ENCODE measurements at regions not wholly inside any gene's neighbourhood (a gene's known extent, or its start where the extent isn't known, plus 50 kb on each side); places are given as distances from the start of the nearest gene placed in this dataset.

DNA sequence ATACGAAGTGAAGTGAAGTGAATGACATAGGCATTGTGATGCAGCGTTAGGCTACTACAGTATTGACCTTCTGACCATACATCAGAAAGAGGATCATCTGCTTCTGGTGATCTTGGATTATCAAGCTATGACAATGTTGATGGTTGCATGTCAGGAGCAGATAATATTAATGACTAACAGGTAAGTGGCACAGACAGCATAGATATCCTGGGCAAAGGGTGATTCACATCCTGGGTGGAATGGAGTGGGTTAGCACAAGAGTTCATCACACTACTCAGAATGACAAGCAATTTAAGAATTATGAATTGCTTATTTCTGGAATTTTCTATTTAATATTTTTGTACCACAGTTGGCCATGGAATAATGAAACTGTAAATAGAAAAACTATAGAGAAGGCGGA lies 397.9 kb upstream of the ATP2B1 start:
- DNase-seq (ENCODE audit: low read depth in 4 of 4, low spot score in 3 of 4) = no peak

DNA sequence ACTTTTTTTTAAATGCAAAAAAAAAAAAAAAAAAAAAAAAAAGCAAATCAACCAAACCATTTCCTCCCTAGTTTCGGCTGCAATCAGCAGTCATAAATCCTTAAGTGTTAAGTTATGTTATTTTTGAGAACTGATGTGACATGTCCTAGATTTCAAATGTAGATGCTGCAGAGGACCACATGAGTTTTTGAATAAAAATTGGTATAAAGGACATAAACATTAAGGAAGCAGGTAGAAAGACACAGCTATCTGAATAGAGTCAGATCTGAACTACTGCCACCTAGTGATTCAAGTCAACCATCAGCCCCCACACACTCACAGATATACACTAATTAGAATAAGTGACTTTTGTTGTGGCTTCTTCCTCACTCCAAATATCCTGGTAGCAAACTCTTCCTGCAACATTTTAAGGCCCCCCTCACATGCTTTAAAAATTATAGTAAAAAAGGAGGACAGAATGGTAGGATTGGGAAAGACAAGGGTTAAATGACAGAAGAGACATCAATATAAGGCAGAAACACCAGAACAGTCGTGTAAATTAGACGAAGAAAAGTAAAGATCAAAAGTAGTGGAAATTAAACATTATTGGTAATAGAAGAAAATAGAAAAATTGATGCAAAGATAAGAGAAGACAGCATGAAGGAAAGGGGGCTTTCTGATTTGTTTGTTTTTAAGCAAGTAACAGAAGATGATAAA lies 394.5 kb upstream of the ATP2B1 start:
- DNase-seq (ENCODE audit: low read depth in 4 of 4, low spot score in 3 of 4) = no peak

DNA sequence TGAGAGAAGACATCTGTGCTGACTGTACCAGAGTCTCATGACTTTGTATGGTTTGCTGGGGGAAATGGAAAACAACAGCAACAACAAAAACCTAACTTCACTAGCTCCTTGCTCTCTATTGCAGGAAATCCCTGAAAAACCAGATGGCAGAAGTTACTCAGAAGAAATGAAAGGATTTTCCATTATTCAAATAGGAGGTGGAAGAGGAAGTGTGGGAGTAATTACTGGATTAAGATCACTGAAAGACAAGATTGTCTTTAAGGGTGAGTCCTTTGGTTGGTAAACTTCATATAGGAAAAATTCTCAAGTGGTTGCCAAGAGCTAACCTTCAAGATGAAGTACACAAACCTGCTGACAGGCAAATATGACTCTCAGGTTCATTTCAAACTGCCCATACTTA lies 391.9 kb upstream of the ATP2B1 start:
- no peak for DNase-seq (ENCODE audit: low read depth in 4 of 4, low spot score in 3 of 4)

DNA sequence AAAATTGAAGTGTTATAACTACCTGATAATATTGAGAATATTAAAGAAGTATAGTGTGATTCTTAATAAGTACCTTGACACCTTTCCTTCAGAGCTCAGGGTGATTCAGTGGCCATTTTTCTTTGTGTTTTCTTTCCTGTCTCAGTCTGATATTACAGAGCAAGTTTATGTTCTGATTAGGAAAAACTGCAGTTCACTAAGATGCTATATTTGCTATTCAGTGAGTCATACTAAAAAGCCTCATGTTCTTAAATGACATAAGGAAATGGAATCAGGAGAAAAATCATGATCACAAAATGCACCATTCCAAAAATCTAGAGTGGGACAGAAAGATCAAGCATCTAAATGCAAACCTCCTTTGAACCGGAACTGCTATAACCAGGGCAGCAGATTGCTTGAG lies 390.6 kb upstream of the ATP2B1 start:
- DNase-seq (ENCODE audit: low read depth in 4 of 4, low spot score in 3 of 4) = no peak

DNA sequence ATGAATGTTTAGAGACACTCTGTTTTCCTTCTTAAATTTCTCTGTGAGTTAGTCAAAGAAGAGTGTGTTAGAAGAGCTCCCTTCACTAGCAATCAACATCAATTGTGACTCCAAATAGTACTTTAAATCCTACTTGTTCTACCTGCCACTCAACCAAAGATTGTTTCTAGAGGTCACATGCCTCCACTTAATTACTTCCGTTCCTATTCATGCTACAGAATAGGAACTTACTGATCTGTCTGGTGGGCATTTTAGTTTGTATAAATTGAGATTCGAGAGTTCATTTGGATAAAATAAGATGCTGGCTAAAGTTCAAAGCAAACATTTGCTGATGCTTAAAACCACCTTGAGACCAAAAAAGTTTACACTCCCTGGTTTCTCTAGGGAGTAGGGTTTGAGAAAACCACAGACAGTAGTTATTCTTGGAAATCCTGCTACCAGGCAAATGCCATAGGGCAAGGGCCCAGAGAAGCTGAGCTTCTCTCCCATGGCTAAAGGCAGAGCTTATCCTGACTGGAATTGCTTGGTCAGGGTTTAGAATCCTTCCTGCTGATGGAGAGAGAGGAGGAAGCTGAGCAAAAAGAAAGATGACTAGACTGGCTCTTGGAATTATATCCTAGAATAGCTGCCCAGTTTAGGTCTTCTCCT lies 389.6 kb upstream of the ATP2B1 start:
- no peak for DNase-seq (ENCODE audit: low read depth in 4 of 4, low spot score in 3 of 4)

DNA sequence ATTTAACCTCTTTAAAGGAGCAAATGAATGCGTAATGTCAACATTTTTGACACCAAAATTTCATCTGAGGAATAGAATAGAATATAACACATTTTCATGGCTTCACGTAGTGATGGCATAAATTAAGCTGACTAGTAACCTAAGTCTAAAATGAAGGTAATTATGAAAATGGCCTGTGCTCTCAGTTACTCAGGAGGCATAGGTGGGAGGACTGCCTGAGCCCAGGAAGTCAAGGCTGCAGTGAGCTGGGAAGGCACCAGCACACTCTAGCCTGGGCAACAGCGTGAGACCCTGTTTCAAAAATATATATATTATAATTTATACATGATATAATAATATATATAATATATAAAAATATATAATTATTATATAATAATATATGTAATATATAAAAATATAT lies 383.2 kb upstream of the ATP2B1 start:
- no peak for DNase-seq (ENCODE audit: low read depth in 4 of 4, low spot score in 3 of 4)

DNA sequence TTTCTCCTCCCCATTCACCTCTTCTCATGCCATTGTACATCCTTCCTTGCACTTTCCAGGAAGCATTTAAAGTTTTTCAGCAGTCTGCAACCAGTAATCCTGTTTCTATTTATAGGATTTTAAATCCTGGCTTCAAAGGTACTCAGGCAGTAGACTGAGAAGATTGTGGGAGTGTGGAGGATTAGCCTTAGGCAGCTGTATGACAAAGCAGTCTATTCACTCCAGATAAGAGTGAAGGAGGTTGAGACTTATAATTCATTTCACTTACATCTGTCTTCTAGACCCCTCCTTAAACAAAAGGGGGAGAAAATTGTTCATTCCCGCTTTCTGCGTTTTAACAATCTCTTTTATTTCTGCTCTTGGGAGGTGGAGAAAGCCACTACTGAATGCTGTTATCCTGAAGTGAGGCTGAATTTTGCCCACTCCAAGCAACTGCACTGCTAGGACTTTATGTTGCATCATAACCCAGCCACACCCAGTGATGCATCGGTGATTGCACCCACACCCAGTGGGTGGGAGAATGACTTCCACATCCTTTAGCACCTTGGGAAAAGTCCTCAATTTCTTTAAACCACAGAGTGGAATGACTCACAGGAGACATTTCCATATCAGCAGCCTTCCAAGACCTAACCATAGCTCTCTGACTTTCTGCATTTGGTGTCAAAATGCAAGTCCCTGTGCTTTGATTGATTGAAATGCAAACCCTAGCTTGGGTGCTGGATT lies 382.5 kb upstream of the ATP2B1 start:
- DNase-seq (ENCODE audit: low read depth in 4 of 4, low spot score in 3 of 4) = no peak

DNA sequence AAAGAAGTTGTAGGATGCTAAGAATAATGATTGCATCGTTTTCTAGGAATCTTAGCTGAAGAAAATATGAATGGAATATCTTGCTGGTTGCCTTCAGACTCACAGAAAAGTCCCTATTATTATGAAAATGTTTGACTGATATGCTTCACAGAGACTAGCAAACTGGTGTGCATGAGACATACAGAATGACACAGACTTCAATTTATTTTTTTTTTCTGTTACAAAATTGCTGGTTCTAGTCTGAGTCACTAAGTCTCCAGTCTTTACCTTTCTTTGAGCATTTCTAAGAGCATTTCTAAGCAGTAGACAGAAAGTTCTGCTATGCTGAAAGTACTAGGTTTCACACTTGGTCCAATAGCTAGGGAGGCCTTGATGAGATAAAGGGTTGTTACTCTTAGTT lies 377.6 kb upstream of the ATP2B1 start:
- no peak for DNase-seq (ENCODE audit: low read depth in 4 of 4, low spot score in 3 of 4)

DNA sequence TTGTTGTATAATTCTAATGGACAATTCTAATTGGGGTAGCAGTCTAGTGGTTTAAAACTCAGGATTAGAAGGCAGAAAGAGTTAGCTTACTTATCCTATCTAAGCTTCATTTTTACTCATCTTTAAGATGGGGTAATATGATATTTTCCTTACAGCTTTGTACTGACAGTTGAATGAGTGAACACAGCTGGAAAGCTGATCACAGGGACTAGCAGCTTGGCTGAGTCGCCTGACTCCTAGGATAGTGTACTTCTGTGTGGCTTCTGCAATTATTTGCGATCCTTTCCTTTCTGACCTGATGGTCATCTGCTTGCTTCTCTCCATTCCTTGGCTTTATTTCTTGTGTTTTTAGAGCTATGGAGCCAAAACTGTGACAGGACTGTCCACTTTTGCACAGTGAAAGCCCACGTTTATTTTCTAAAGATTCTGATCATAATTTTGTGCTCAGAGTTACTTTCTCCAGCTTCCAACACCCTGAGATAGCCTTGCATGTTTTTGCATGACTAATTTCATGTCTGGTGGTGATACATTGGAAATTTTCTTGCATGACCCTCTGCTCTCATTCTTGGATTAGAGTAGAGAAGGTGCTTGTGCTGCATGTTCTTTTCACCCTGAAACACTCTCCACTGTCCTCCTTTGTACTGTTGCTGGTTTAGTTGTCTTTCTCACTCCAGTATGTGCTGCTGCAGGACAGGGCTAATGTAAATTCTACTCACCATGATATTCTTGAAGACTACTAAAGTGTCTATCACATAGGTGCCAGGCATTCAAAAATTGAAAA lies 377.0 kb upstream of the ATP2B1 start:
- no peak for DNase-seq (ENCODE audit: low read depth in 4 of 4, low spot score in 3 of 4)

DNA sequence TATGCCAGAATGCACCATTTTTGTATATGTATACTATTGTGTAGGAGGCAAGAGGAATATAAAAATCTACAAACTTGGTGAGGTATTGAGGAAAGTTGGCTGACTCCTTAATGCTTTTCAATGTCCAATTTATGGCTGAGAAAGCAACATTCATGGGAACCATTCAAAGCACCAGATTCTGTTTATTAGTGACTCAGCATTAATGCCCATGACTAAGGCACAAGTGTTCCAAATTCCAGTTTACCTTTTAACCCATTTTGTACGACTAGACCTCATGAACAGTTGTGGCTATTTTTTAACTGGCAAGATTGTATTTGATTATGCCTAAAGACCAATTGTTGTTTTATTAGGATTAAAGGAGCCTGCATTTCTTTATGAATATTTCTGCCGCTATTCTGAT lies 375.4 kb upstream of the ATP2B1 start:
- DNase-seq (ENCODE audit: low read depth in 4 of 4, low spot score in 3 of 4) = no peak

DNA sequence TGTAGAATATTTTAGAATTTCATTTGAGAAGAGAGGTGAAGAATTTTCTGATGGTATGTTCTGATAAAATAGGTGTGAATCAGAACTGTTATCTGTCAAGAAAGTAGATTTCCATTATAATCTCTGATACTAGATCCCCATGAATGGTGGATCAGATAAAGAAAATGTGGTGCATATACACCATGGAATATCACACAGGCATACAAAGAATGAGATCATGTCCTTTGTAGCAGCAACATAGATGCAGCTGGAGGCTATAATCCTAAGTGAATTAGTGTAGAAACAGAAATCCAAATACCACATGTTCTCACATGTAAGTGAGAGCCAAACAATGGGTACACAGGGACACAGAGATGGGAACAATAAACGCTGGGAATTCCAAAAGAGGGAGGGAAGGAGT lies 372.0 kb upstream of the ATP2B1 start:
- no peak for DNase-seq (ENCODE audit: low read depth in 4 of 4, low spot score in 3 of 4)

DNA sequence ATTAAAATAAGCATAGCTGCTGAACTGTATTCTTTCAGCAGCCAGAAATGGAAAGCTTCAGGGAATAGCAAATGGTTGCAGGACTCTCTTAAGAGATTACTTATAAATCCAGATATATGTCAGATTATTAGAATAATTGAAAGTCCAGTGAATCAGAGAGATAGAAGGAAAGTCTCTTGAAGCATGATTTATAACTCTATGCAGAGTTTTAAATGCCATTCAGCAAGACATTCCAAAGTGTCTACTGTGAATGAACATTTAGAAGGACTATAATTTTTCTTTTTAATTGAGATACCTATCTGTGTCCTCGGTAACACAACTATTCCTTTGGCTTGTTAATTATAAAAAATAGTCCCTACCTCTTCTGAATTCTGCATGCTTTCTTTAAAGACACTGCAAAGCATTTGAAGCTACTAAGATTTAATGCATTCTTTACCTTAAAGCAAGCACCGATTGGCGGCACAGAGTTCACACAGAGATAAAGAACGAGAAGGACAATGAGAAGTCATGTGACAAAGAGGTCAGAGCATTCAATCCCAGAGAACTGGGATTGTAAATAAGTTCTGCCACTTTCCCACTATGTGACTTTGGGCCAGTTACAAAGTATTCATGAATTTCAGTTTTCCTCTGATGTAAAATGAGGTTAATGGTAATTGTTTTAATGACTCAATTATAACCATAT lies 371.0 kb upstream of the ATP2B1 start:
- DNase-seq (ENCODE audit: low read depth in 4 of 4, low spot score in 3 of 4) = no peak

DNA sequence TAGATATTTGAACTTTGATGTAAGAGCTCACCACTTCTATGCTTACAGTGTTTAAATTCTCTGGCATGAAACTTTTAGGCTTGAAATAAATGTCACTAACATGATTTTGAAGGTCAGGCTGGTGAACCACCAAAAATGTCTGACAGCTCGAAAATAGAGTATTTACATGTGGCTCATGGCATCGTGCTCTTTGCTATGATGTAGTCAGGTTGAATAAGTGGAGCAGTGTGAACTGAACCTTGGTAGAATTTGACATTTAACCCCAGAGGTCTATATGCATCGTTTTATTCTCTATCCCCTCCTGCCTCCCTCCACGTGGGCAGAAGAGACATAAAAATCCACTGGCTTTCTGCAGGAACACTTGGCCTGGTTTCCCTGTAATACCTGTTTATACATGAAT lies 369.7 kb upstream of the ATP2B1 start:
- no peak for DNase-seq (ENCODE audit: low read depth in 4 of 4, low spot score in 3 of 4)

DNA sequence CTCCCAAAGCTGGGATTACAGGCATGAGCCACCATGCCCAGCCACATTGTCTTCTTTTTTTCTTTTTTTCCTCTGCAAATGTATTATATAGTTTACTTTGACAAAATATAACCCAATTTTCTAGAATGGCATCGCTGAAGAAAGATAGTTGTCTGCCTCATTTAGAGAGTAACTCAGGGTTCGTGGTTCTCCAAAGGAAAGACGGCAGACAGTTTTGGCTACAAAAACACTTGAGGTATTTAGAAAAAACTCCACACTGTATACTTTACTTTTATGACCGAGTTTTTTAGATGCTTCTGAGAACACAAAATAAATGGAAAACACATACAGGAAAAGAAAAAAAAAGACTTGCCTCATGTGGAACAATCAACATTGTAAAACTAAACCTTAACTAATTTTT lies 369.1 kb upstream of the ATP2B1 start:
- DNase-seq (ENCODE audit: low read depth in 4 of 4, low spot score in 3 of 4) = no peak

DNA sequence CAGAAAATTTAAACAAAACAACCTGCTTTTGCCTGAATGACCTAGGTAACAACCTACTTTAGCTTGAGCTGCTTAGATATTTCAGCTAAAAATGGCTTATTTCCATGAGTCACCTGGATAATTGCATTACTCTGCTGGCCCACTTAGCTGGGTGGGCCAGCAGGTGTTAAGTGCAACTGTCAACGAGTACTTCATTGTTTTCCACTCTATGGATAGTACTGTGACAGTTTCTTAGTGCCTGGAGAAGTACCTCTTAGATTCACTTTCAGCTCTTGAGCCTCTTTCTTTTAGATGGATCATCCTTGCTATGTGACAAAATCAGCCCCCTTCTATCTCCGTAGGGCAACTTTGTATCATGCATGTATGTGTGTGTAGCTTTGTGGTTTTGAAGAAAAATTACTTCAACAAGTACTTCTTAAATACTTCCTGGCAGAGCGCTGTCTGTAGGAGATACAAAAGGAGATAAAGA lies 368.2 kb upstream of the ATP2B1 start:
- DNase-seq (ENCODE audit: low read depth in 4 of 4, low spot score in 3 of 4) = no peak

DNA sequence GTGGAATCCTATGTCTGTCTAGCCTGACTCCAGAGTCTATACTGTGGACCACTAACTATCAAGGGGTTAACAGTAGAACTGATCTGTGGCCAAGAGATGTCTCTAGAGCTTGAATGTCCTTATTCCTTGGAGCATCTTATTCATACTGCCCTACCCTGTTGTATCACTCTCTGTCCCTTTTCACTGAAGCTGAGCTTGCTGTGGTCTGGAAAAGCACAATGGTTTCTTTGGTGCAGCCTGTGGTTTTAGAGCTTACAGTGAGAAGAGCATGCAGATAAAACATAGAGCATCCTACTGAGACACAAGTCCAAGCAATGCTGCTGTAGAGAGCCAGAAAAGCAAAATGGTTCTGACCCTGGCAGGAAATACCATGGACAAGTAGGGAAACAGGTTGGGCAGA lies 367.0 kb upstream of the ATP2B1 start:
- no peak for DNase-seq (ENCODE audit: low read depth in 4 of 4, low spot score in 3 of 4)

DNA sequence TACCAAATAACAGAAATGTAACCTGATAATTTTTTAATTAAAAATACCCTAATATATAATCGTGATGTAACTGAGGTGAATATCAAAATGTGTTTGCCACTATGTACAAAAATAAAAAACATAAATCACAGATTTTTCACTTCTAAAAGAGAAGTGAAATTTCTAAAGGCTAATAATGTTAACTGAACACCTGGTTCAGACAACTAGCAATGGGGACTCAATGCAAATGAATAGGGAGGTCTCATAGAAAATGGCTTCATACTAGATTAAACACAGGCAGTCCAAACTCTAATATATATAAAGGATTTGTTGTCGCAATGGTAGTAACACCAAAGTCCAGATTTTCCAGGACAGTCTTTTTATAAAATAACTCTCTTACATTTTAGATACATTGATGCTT lies 365.4 kb upstream of the ATP2B1 start:
- DNase-seq (ENCODE audit: low read depth in 4 of 4, low spot score in 3 of 4) = no peak

DNA sequence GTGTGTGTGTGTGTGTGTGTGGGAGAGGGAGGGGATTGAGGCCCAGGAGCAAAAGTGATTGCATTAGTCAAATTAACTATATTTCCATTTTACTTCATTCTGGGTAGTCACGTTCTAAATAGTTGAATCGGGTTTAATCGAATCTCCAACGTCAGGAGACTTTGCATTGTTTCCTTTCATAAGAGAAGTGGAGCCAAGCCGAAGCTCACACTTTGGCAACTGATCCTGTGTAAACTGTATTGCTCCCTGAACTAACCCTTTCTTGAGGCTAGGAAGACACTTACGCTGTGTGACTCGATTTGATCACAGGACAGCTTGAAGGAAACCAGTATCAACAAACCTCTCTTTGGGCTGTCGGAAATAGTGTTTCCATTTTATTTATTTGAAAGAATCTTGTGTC lies 363.4 kb upstream of the ATP2B1 start:
- no peak for DNase-seq (ENCODE audit: low read depth in 4 of 4, low spot score in 3 of 4)

DNA sequence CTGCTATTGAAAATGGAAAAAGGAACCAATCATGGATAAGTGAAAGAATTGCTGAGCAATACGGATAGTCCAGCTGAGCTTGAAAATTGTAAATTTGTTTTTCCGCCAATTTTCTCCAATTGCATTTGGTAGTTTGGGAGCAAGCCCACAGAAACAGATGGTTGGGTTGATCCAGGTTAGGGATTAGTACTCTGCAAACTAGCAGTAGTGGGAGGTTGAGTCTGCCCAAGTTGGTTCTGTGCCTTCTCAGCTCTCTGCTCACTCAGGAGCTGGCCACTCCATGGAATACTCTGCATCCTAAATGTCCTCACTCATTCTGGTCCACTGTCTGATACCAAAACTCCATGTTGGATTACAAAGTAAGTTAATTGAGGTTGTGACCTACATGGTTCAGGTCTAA lies 361.1 kb upstream of the ATP2B1 start:
- no peak for DNase-seq (ENCODE audit: low read depth in 4 of 4, low spot score in 3 of 4)

DNA sequence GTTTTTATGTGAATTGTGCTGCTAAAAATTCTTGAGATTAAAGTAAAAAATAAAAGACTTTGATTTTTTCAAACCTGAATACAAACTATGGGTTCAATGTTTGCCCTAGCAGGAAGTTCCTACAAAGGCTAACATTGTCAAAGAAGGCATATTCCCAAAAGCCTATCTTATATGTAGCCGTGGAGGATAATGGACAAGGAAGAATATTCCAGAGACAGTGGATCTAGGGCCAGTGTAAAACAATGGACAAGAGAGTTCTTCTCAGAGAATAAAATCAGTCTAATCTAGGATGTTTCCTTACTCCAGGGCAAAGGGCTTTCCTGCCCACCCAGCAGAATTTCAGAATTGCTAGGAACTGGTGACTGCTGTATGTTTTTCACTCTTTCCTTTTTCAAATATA lies 359.2 kb upstream of the ATP2B1 start:
- no peak for DNase-seq (ENCODE audit: low read depth in 4 of 4, low spot score in 3 of 4)

Measured in right renal pelvis (tissue), 4 donors.